HUES48 (cell line): ENCODE measurements at regions not wholly inside any gene's neighbourhood (a gene's known extent, or its start where the extent isn't known, plus 50 kb on each side); places are given as distances from the start of the nearest gene placed in this dataset.

ENCODE experiments used
- H3K27ac ChIP-seq: one replicate; pipeline ENCODE4 v1.7.0; 2013; ENCODE audit warnings: low read depth, low read length, inconsistent platforms
- H3K27me3 ChIP-seq: 2 replicates; pipeline ENCODE4 v1.6.1; 2013; ENCODE audit warnings: mild to moderate bottlenecking, low read length; ENCODE audit not compliant: control insufficient read depth, insufficient read depth
- H3K36me3 ChIP-seq: 2 replicates; pipeline ENCODE4 v1.6.1; 2013; ENCODE audit warnings: low read length; ENCODE audit not compliant: control insufficient read depth, insufficient read depth
- H3K4me1 ChIP-seq: 2 replicates; pipeline ENCODE4 v1.6.1; 2013; ENCODE audit warnings: mild to moderate bottlenecking, low read length; ENCODE audit not compliant: control insufficient read depth, insufficient read depth
- H3K4me3 ChIP-seq: 2 replicates; pipeline ENCODE4 v1.5.1; 2013; ENCODE audit warnings: mild to moderate bottlenecking, low read depth, low read length
- H3K9ac ChIP-seq: 2 replicates; pipeline ENCODE4 v1.6.1; 2013; ENCODE audit warnings: mild to moderate bottlenecking, low read depth, low read length, moderate library complexity
- H3K9me3 ChIP-seq: 2 replicates; pipeline ENCODE4 v1.6.1; 2013; ENCODE audit warnings: low read length; ENCODE audit not compliant: control insufficient read depth, insufficient read depth

DNA sequence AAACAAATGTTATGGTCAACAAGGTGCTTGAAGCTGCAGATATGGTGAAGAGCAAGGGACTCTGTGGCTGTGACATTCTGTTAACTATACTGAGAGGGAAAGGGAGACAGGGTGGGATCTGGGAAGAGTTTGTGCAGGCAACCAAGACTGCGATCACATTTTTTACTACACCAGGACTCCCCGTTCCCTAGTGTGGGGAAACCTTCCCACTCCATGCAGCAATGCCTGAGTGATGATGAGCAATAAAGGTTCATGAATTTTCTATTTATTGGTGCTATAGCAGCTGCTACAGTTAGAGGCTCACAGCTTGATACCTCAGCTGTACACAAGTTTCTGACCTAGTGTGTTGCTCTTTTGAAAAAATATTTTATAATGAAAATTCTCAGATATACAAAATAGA lies 160.9 kb upstream of the SGO1 start:
- H3K4me1 ChIP-seq, result peaks cover 5% of the 10 kb centered on the region; the same call in 1 of the 2 replicates
- no peaks in the 10 kb centered on the region for H3K27me3 ChIP-seq
- no peaks in the 10 kb centered on the region for H3K36me3 ChIP-seq
- H3K9me3 ChIP-seq, result peaks cover 3% of the 10 kb centered on the region; the same call in 1 of the 2 replicates
- H3K4me3 ChIP-seq, result no peak overlapping the region
- H3K9ac ChIP-seq, result no peak overlapping the region
- H3K27ac ChIP-seq, result no peak overlapping the region

DNA sequence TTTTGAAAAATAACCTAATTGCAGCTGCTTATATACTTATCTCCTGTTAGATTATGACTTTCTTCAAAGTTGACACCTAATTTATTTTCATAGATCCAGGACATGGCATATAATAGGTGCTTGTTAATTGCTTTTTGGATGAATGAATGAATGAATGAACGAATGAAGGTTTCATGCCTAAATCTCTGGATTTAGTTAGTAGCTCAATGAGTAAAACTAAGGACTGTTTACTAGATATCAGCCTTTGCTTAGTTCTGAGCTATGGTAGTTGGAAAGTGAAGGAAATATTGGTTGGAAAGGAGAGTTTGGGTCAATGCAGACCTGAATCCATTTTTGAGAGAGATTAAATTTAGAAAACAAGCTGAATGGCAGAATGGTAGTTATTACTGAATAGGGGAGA lies 160.4 kb upstream of the SGO1 start:
- H3K4me3 ChIP-seq, result no peak overlapping the region
- peaks cover 3% of the 10 kb centered on the region; the same call in 1 of the 2 replicates for H3K9me3 ChIP-seq
- H3K4me1 ChIP-seq, result peaks cover 5% of the 10 kb centered on the region; the same call in 1 of the 2 replicates
- H3K9ac ChIP-seq, result no peak overlapping the region
- no peaks in the 10 kb centered on the region for H3K27me3 ChIP-seq
- H3K27ac ChIP-seq, result no peak overlapping the region
- no peaks in the 10 kb centered on the region for H3K36me3 ChIP-seq

DNA sequence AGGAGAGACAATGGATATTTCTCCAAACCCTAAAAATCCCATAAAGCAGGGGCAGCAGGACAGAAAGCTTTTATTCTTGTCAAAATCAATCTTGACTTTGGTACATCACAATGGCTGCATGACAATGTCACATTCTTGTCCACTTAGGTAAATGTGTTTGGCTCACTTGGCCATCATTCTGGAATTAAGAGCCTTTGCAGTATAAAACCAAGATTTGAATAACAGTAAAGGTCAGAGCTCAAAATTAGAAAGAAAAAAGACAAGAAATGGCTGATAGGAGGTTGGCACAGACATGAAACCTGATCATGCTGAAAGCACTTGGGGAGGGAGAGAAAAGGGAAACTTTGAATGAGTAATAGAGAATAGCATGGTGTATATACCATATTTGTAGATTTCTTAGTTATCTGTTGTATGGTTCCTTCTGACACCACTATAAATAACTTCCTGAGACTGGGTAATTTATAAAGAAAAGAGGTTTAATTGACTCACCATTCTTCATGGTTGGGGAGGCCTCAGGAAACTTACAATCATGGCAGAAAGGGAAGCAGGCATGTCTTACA lies 158.5 kb upstream of the SGO1 start:
- H3K27ac ChIP-seq, result peak overlapping the region; percentile 53
- H3K27me3 ChIP-seq, result no peaks in the 10 kb centered on the region
- no peak overlapping the region for H3K4me3 ChIP-seq
- H3K9ac ChIP-seq, result no peak overlapping the region
- H3K9me3 ChIP-seq, result peaks cover 3% of the 10 kb centered on the region; the same call in 1 of the 2 replicates
- H3K36me3 ChIP-seq, result no peaks in the 10 kb centered on the region
- peaks cover 12% of the 10 kb centered on the region for H3K4me1 ChIP-seq

DNA sequence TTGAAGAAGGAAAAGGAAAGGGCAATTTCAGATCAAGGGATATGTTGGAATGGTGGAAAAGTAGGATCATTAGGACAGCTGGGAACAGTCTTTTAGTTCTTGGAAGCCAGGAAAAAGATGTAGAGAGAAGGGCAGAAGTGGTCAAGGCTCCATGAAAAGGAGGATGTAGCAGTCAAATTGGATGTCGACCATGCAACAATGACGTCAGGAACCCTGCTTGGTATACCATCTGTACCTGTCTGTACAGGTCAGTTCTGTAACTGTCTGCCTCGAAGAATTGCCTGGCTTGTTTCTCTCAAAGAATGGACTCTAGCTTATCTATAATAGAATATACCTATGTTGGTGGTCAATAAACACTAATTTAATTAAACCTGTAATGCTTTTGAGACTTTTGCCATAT lies 157.8 kb upstream of the SGO1 start:
- Histone ChIP-seq H3K4me3 (no peak overlapping the region), H3K27me3 (no peaks in the 10 kb centered on the region), H3K36me3 (no peaks in the 10 kb centered on the region), H3K4me1 (peaks cover 17% of the 10 kb centered on the region), H3K9me3 (peaks cover 3% of the 10 kb centered on the region; the same call in 1 of the 2 replicates), H3K27ac (peak overlapping the region; percentile 53), H3K9ac (no peak overlapping the region)

DNA sequence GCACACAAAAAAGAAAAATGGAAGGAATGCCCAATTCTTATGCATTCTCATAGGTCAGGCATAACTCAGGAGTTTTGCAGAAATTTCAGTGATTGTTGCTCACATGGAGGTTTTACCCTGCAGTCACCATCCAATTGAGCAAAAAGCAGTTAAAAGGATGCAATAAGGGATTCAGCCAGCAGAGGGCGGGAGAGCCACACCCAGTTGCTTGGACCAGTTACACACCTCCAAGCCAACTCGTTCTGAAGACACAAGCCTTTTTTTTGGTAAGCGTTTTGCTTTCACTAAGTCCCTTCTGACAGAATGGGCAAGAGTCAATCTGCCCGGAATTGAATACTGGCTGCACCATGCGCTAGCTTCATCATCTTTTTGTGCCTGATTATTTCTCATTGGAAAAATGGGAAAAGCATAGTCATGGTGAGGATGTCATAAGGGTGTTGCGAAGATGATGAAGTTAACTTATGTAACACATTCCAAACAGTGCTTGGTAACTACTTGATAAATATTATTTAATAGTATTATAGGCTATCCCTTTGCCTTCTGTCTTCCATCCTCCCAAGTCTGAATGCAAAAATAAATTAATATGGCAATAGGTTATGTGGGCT lies 154.4 kb upstream of the SGO1 start:
- peaks cover 3% of the 10 kb centered on the region; the same call in 1 of the 2 replicates for H3K9me3 ChIP-seq
- H3K4me3 ChIP-seq, result no peak overlapping the region
- peak overlapping the region; percentile 55 for H3K27ac ChIP-seq
- H3K27me3 ChIP-seq, result no peaks in the 10 kb centered on the region
- H3K4me1 ChIP-seq, result peaks cover 17% of the 10 kb centered on the region
- no peaks in the 10 kb centered on the region for H3K36me3 ChIP-seq
- no peak overlapping the region for H3K9ac ChIP-seq

DNA sequence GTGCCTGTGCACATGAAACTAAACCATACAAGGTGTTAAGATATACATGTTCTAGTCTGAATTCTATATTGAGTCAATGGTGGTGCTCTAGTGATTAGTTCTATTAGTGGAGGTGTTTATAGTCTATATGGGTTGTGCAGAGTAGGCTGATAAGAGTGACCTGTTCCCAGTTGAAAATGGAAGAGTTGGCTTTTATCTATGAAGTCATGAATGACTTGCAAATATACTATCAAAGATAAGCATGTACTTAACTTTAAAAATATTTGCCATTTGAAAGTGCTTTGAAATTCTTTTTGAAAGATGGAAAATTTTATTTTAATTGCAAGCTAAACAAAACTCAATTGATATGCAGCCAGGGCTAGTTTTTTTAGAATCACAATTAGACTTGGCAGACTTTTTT lies 150.6 kb upstream of the SGO1 start:
- Histone ChIP-seq H3K9me3 (no peaks in the 10 kb centered on the region), H3K9ac (no peak overlapping the region), H3K27ac (no peak overlapping the region), H3K36me3 (no peaks in the 10 kb centered on the region), H3K4me3 (no peak overlapping the region), H3K27me3 (no peaks in the 10 kb centered on the region), H3K4me1 (peaks cover 12% of the 10 kb centered on the region)

GRCh38 chr3:20334842-20335241 lies 148.8 kb upstream of the SGO1 start:
- H3K36me3 ChIP-seq, result no peaks in the 10 kb centered on the region
- H3K9me3 ChIP-seq, result no peaks in the 10 kb centered on the region; the same call in 1 of the 2 replicates
- H3K4me1 ChIP-seq, result peaks cover 12% of the 10 kb centered on the region
- H3K27me3 ChIP-seq, result no peaks in the 10 kb centered on the region
- H3K9ac ChIP-seq, result no peak overlapping the region
- H3K27ac ChIP-seq, result no peak overlapping the region
- no peak overlapping the region for H3K4me3 ChIP-seq

DNA sequence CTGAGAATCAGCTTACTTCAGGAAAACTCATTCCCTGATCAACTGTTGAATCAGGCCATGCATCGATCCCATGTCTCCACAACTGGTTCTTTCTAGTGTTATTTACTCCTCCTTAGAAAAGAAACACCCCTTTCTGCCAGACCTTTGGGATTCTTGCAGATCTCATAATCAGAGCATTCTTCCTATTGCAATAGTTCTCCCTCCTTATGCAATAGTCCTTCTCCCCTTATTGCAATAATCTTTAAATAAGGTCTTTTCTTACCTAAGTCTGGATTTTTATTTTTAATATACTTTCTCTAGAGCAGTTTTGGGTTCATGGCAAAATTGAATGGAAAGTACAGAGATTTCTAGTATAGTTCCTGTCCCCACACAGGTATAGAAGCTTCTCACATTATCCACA lies 141.9 kb upstream of the SGO1 start:
- no peak overlapping the region for H3K4me3 ChIP-seq
- H3K4me1 ChIP-seq, result peaks cover 9% of the 10 kb centered on the region
- H3K36me3 ChIP-seq, result no peaks in the 10 kb centered on the region
- H3K9me3 ChIP-seq, result no peaks in the 10 kb centered on the region; the same call in 1 of the 2 replicates
- no peak overlapping the region for H3K27ac ChIP-seq
- no peaks in the 10 kb centered on the region for H3K27me3 ChIP-seq
- no peak overlapping the region for H3K9ac ChIP-seq

GRCh38 chr3:20326541-20326940 lies 140.5 kb upstream of the SGO1 start:
- Histone ChIP-seq H3K4me1 (peaks cover 9% of the 10 kb centered on the region), H3K27me3 (no peaks in the 10 kb centered on the region), H3K36me3 (no peaks in the 10 kb centered on the region), H3K9ac (no peak overlapping the region), H3K27ac (no peak overlapping the region), H3K9me3 (no peaks in the 10 kb centered on the region; the same call in 1 of the 2 replicates), H3K4me3 (no peak overlapping the region)

- no peaks in the 10 kb centered on the region for H3K27me3 ChIP-seq
- H3K9ac ChIP-seq, result no peak overlapping the region
- no peak overlapping the region for H3K27ac ChIP-seq
- H3K36me3 ChIP-seq, result no peaks in the 10 kb centered on the region
- peaks cover 9% of the 10 kb centered on the region for H3K4me1 ChIP-seq
- H3K9me3 ChIP-seq, result no peaks in the 10 kb centered on the region
- H3K4me3 ChIP-seq, result no peak overlapping the region
Measured at GRCh38 chr3:20325563-20325962, 139.6 kb upstream of the SGO1 start.

DNA sequence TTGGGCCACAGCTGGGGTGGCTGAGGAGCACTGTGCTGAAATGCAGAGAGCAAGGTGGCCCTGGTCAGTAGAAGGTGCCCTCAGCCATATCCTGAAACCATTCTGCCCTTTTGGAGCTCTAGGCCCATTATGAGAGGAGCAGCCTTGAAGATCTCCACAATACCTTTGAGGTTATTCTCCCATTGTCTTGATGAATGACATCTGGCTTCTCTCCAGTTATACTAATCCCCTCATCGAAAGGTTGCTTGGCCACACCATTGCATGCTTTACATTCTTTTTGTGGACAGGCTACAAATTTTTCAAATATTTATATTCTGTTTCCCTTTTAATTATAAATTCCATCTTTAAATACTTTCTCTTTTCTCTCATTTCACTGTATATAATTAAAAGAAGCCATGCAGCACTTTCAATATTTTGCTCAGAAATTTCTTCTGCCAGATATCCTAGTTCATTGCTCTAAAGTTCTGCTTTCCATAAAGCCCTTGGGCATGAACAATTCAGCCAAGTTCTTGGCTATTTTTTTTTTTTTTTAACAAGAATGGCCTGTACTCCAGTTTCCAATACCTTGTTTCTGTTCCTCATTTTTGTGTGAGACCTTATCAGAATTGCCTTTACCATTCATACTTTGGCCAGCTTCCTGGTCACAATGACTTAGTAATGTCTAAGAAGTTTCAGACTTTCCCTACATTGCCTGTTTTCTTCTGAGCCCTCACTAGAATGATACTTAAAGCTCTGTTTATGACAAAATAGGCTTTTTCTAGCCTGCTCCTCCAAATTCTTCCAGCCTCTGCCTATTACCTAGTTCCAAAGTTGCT lies 138.9 kb upstream of the SGO1 start:
- Histone ChIP-seq H3K9ac (no peak overlapping the region), H3K27ac (no peak overlapping the region), H3K36me3 (no peaks in the 10 kb centered on the region), H3K9me3 (no peaks in the 10 kb centered on the region), H3K4me3 (no peak overlapping the region), H3K27me3 (no peaks in the 10 kb centered on the region), H3K4me1 (peaks cover 6% of the 10 kb centered on the region)
